MM.1S (cell line): ENCODE measurements at regions not wholly inside any gene's neighbourhood (a gene's known extent, or its start where the extent isn't known, plus 50 kb on each side); places are given as distances from the start of the nearest gene placed in this dataset.

Experiments
- DNase-seq: peaks from one replicate; pipeline ENCODE4 v3.0.0-alpha.2; 2015
- H2AFZ ChIP-seq: fragments of 300-600 bp; sonication (generic); 2 replicates; pipeline ENCODE4 v1.6.0; 2016; ENCODE audit warnings: antibody characterized with exemption, low read length
- H3F3A ChIP-seq: fragments of 300-600 bp; sonication (generic); 2 replicates; pipeline ENCODE4 v1.6.1; 2016; ENCODE audit warnings: mild to moderate bottlenecking, antibody characterized with exemption, low read length, moderate library complexity, mixed read lengths; ENCODE audit not compliant: insufficient read depth
- H3K27ac ChIP-seq: fragments of 300-600 bp; sonication (generic); 2 replicates; pipeline ENCODE4 v1.5.1; 2016; ENCODE audit warnings: mild to moderate bottlenecking, low read length
- H3K27me3 ChIP-seq: fragments of 300-600 bp; sonication (generic); replicated peaks from 2 replicates; pipeline ENCODE4 v1.6.0; 2016; ENCODE audit warnings: low read length; ENCODE audit not compliant: insufficient read depth
- H3K36me3 ChIP-seq: fragments of 300-600 bp; sonication (generic); replicated peaks from 2 replicates; pipeline ENCODE4 v1.6.1; 2016; ENCODE audit warnings: mild to moderate bottlenecking, low read length, mixed read lengths; ENCODE audit not compliant: insufficient read depth
- H3K4me1 ChIP-seq: fragments of 300-600 bp; sonication (generic); 2 replicates; pipeline ENCODE4 v1.6.1; 2016; ENCODE audit warnings: low read length, mixed read lengths
- H3K4me2 ChIP-seq: fragments of 300-600 bp; sonication (generic); 2 replicates; pipeline ENCODE4 v1.6.0; 2016; ENCODE audit warnings: low read depth, low read length
- H3K4me3 ChIP-seq: fragments of 300-600 bp; sonication (generic); 2 replicates; pipeline ENCODE4 v1.5.1; 2016; ENCODE audit warnings: low read length, mixed read lengths
- H3K79me2 ChIP-seq: fragments of 300-600 bp; sonication (generic); 2 replicates; pipeline ENCODE4 v1.6.1; 2016; ENCODE audit warnings: mixed run types, low read length, mixed read lengths
- H3K9ac ChIP-seq: fragments of 300-600 bp; sonication (generic); 2 replicates; pipeline ENCODE4 v1.6.1; 2016; ENCODE audit warnings: low read length, mixed read lengths
- H3K9me2 ChIP-seq: fragments of 300-600 bp; sonication (generic); replicated peaks from 2 replicates; pipeline ENCODE4 v1.6.1; 2016; ENCODE audit warnings: mild to moderate bottlenecking, low read length, mixed read lengths; ENCODE audit not compliant: insufficient read depth
- H3K9me3 ChIP-seq: fragments of 300-600 bp; sonication (generic); replicated peaks from 2 replicates; pipeline ENCODE4 v1.6.1; 2016; ENCODE audit warnings: mild to moderate bottlenecking, low read length, mixed read lengths; ENCODE audit not compliant: insufficient read depth
- H4K20me1 ChIP-seq: fragments of 300-600 bp; sonication (generic); 2 replicates; pipeline ENCODE4 v1.6.1; 2016; ENCODE audit warnings: mild to moderate bottlenecking, low read length, moderate library complexity, mixed read lengths; ENCODE audit not compliant: insufficient read depth
- EZH2 ChIP-seq: fragments of 300-600 bp; sonication (generic); optimal IDR thresholded peaks from 2 replicates; pipeline ENCODE3; 2017; ENCODE audit warnings: low read depth, mild to moderate bottlenecking, antibody characterized with exemption, low read length, mixed read lengths
- EZH2phosphoT487 ChIP-seq: fragments of 300-600 bp; sonication (generic); IDR thresholded peaks from 2 replicates; pipeline ENCODE4 v1.6.1; 2018; ENCODE audit warnings: antibody characterized with exemption, low read length
- TF ChIP-seq, protein P1 (sequence below): fragments of 300-600 bp; sonication (generic); IDR thresholded peaks from 2 replicates; pipeline ENCODE4 v1.5.1; 2016; ENCODE audit warnings: antibody characterized with exemption, low read length, mixed read lengths

DNA sequence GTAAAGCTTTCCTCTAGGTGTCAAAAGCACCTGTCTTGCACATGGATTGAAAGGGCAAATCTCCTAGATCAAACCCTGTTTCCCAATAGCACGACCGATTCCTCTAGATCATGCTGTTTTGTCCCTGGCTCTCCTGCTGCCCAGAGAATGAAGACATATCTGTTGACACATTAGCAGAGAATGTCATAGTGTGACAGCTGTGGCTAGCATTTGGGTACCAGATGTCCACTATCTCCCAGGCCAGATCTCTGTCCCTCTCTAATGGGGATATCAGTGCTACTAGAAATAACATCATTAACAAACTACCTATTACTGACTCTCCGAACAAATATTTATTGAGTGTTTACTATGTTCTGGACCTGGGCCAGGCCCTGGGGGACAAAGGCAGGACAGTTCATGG is 72.4 kb upstream of the ISX start:
- H3F3A ChIP-seq: no peaks in the 10 kb centered on the region
- H3K36me3 ChIP-seq: no peaks in the 10 kb centered on the region
- no peaks in the 10 kb centered on the region for H3K79me2 ChIP-seq
- no peak overlapping the region for H2AFZ ChIP-seq
- TF ChIP-seq EZH2phosphoT487 (no peak), EZH2 (no peak)
- TF ChIP-seq, protein P1, sequence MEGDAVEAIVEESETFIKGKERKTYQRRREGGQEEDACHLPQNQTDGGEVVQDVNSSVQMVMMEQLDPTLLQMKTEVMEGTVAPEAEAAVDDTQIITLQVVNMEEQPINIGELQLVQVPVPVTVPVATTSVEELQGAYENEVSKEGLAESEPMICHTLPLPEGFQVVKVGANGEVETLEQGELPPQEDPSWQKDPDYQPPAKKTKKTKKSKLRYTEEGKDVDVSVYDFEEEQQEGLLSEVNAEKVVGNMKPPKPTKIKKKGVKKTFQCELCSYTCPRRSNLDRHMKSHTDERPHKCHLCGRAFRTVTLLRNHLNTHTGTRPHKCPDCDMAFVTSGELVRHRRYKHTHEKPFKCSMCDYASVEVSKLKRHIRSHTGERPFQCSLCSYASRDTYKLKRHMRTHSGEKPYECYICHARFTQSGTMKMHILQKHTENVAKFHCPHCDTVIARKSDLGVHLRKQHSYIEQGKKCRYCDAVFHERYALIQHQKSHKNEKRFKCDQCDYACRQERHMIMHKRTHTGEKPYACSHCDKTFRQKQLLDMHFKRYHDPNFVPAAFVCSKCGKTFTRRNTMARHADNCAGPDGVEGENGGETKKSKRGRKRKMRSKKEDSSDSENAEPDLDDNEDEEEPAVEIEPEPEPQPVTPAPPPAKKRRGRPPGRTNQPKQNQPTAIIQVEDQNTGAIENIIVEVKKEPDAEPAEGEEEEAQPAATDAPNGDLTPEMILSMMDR: no peak
- no peaks in the 10 kb centered on the region for H3K27me3 ChIP-seq
- H3K4me2 ChIP-seq: no peak overlapping the region
- no peaks in the 10 kb centered on the region for H4K20me1 ChIP-seq
- H3K4me3 ChIP-seq: no peak overlapping the region
- no peak overlapping the region for H3K27ac ChIP-seq
- DNase-seq: no peak
- H3K9me3 ChIP-seq: no peaks in the 10 kb centered on the region
- H3K4me1 ChIP-seq: no peaks in the 10 kb centered on the region
- H3K9me2 ChIP-seq: no peaks in the 10 kb centered on the region
- no peak overlapping the region for H3K9ac ChIP-seq

GRCh38 chr22:34997633-34998299 is 68.2 kb upstream of the ISX start:
- Histone ChIP-seq H4K20me1 (no peaks in the 10 kb centered on the region), H3K4me1 (no peaks in the 10 kb centered on the region), H3K36me3 (no peaks in the 10 kb centered on the region), H3K79me2 (no peaks in the 10 kb centered on the region), H3K9me2 (no peaks in the 10 kb centered on the region), H3K27ac (no peak overlapping the region), H3K4me2 (no peak overlapping the region), H3F3A (no peaks in the 10 kb centered on the region), H2AFZ (no peak overlapping the region), H3K9ac (no peak overlapping the region), H3K9me3 (no peaks in the 10 kb centered on the region), H3K27me3 (no peaks in the 10 kb centered on the region), H3K4me3 (no peak overlapping the region)
- TF ChIP-seq EZH2phosphoT487: no peak
- TF ChIP-seq, protein P1: no peak
- TF ChIP-seq EZH2: no peak
- DNase-seq: no peak

- no peak overlapping the region for H3K4me3 ChIP-seq
- H3K79me2 ChIP-seq: no peaks in the 10 kb centered on the region
- no peak overlapping the region for H2AFZ ChIP-seq
- H3K9me3 ChIP-seq: no peaks in the 10 kb centered on the region
- no peak overlapping the region for H3K9ac ChIP-seq
- H3F3A ChIP-seq: no peaks in the 10 kb centered on the region
- H4K20me1 ChIP-seq: no peaks in the 10 kb centered on the region
- H3K4me1 ChIP-seq: no peaks in the 10 kb centered on the region
- TF ChIP-seq EZH2phosphoT487 (no peak), EZH2 (no peak)
- TF ChIP-seq, protein P1: no peak
- no peaks in the 10 kb centered on the region for H3K36me3 ChIP-seq
- DNase-seq: no peak
- H3K9me2 ChIP-seq: no peaks in the 10 kb centered on the region
- H3K4me2 ChIP-seq: no peak overlapping the region
- H3K27ac ChIP-seq: no peak overlapping the region
- no peaks in the 10 kb centered on the region for H3K27me3 ChIP-seq
Observed at GRCh38 chr22:34998921-34999320, 67.0 kb upstream of the ISX start.
